Fibroblast of pulmonary artery (primary cell): ENCODE measurements at regions not wholly inside any gene's neighbourhood (a gene's known extent, or its start where the extent isn't known, plus 50 kb on each side); places are given as distances from the start of the nearest gene placed in this dataset.

ENCODE experiments used
- DNase-seq: peaks from one replicate; pipeline ENCODE4 v3.0.0-alpha.2; 2010; ENCODE audit warnings: low read depth
- H3K4me3 ChIP-seq: replicated peaks from 2 replicates; pipeline ENCODE4 v1.5.1; 2011; ENCODE audit warnings: low read depth, mild to moderate bottlenecking, control low read depth, low read length, moderate library complexity
- TF ChIP-seq, protein P1 (sequence below): IDR thresholded peaks from 2 replicates; pipeline ENCODE4 v1.5.1; 2011; ENCODE audit warnings: mild to moderate bottlenecking, control low read depth, low read length, inconsistent platforms; ENCODE audit errors: missing control alignments

GRCh38 chr14:44374906-44375305 lies 132.2 kb downstream of the FSCB start:
- H3K4me3 ChIP-seq, result no peak overlapping the region
- TF ChIP-seq, protein P1, sequence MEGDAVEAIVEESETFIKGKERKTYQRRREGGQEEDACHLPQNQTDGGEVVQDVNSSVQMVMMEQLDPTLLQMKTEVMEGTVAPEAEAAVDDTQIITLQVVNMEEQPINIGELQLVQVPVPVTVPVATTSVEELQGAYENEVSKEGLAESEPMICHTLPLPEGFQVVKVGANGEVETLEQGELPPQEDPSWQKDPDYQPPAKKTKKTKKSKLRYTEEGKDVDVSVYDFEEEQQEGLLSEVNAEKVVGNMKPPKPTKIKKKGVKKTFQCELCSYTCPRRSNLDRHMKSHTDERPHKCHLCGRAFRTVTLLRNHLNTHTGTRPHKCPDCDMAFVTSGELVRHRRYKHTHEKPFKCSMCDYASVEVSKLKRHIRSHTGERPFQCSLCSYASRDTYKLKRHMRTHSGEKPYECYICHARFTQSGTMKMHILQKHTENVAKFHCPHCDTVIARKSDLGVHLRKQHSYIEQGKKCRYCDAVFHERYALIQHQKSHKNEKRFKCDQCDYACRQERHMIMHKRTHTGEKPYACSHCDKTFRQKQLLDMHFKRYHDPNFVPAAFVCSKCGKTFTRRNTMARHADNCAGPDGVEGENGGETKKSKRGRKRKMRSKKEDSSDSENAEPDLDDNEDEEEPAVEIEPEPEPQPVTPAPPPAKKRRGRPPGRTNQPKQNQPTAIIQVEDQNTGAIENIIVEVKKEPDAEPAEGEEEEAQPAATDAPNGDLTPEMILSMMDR, result no peak
- DNase-seq, result no peak

- TF ChIP-seq, protein P1, result no peak
- no peak for DNase-seq
- no peak overlapping the region for H3K4me3 ChIP-seq
Observed at GRCh38 chr14:44372807-44373489, 134.1 kb downstream of the FSCB start.

DNA sequence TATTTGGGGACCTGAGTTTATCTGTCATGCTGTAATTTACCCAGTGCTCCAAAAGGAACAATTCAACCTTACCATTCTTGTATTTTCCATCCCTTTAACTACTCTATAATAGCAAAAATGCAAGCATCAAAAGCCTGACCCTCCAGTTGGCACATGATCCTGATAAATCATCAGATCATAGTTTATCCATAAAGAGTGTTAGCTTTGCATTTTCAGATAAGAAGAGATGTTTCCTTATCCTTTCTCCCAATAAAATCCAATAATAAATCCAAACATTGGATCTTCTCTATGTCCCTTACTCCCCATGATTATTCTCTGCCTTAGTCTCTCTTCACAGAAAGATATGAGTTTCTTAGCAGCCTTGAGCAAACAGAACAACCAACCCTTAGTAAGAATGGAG lies 134.9 kb downstream of the FSCB start:
- no peak overlapping the region for H3K4me3 ChIP-seq
- no peak for DNase-seq
- TF ChIP-seq, protein P1, result no peak

DNA sequence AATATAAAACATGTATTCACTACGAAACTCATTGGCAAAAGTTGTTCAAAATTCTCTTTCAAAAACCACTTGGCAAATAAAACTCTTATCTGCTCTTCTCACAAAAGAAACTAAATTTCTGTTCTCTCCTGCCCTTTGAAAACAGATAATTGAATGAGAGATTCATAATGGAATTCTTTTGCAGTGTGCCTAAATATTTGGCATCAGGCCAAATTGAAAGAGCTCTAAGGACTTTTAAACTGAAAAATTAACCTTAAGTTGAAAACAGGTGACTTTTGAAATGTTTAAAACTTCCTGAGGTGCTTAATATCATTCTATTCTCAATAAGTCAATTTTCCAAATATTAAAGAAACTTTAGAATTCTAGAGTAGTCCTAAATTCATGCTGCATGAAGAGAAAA lies 136.4 kb downstream of the FSCB start:
- DNase-seq, result no peak
- TF ChIP-seq, protein P1, result no peak
- H3K4me3 ChIP-seq, result no peak overlapping the region

DNA sequence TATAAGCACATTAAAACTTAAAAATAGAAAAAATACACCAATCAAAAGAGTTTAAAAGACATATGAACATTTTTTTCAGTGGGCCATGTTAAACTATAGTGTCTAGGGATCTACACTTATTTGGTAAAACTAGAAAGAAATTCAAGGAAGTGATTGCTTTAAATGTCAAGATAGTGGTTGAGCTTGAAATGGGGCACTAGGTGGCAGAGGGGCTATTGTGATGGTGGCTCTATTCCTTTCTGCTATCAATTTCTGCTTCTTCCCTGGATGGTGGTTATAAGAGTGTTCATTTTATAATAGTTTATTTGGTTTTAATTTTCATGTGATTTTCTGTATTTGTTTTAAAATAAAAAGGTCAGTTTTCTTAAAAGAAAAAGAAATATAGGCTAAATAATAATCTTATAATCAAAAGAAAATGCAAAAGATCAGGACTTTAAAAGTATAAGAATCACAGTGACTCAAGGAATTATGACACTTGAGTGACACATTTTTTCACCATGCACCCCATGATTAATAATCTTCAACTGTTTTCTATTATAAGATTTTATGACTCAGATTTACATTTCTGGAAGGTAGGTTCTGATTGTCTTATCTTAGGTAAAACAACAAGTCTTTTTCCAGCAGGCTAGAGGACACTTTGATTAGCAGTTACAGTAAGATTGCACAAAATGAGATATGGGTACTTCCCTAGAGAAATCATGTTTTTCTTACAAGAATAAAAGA lies 137.5 kb downstream of the FSCB start:
- TF ChIP-seq, protein P1, result no peak
- DNase-seq, result no peak
- H3K4me3 ChIP-seq, result no peak overlapping the region

DNA sequence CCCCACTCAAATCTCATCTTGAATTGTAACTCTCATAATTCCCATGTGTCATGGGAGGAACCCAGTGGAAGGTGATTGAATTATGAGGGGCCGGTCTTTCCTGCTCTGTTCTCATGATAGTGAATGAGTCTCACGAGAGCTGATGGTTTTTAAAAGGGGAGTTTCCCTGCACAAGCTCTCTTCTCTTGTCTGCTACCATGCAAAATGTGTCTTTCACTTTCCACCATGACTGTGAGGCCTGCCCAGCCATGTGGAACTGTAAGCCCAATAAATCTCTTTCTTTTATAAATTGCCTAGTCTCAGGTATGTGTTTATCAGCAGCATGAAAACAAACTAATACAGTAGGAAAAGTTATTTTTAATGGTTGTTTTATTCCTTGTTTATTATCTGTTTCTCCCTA lies 146.0 kb downstream of the FSCB start:
- TF ChIP-seq, protein P1, result no peak
- H3K4me3 ChIP-seq, result no peak overlapping the region
- DNase-seq, result no peak
